GM12878 (cell line): ENCODE measurements at regions not wholly inside any gene's neighbourhood (a gene's known extent, or its start where the extent isn't known, plus 50 kb on each side); places are given as distances from the start of the nearest gene placed in this dataset.

Experiments used
- ATAC-seq: fragments of 200-7000 bp; cut with Tn5 transposase; 3 replicates; pipeline ENCODE4 v1.9.1; 2020; ENCODE audit warnings: mild to moderate bottlenecking, moderate library complexity
- BruUV-seq: library from RNA; stranded (reverse); fragments of 400-500 nt; replicated peaks from 2 replicates; lab custom pipeline; 2021; lab: Mats Ljungman, UMichigan
- CTCF ChIA-PET: fragments of 300-600 bp; sonication (Branson Sonifier 250); formaldehyde crosslinking; extraction: SDS; loops from one replicate; lab custom pipeline; 2021; ENCODE audit warnings: inconsistent platforms; lab: Yijun Ruan, JAX
- POLR2A ChIA-PET: fragments of 350-600 bp; formaldehyde crosslinking; extraction: SDS; loops from one replicate; lab custom pipeline; 2021; ENCODE audit warnings: inconsistent platforms; lab: Charles Lee
- RAD21 ChIA-PET: fragments of 300-600 bp; sonication (Branson Sonifier 250); formaldehyde crosslinking; loops from one replicate; lab custom pipeline; 2023; ENCODE audit warnings: antibody characterized with exemption; ENCODE audit not compliant: unreplicated experiment; lab: Charles Lee
- SMC1A ChIA-PET: fragments of 300-600 bp; sonication (Branson Sonifier 250); formaldehyde crosslinking; loops from one replicate; lab custom pipeline; 2023; ENCODE audit not compliant: unreplicated experiment, uncharacterized antibody; lab: Charles Lee
- DNase-seq: peaks from one replicate; pipeline ENCODE4 v3.0.0-alpha.2; 2011; ENCODE audit warnings: low read depth, low spot score
- FAIRE-seq: peaks from 3 replicates; lab custom pipeline; 2011; peaks lifted over from hg19 to GRCh38; lab: Jason Lieb, UNC
- H2AFZ ChIP-seq: 2 replicates; pipeline ENCODE4 v1.6.0; 2011; ENCODE audit warnings: low read depth, low read length, control low read depth; ENCODE audit not compliant: control insufficient read depth
- H3K27ac ChIP-seq: 2 replicates; pipeline ENCODE4 v1.5.1; 2011; ENCODE audit warnings: control low read depth; ENCODE audit not compliant: control insufficient read depth, insufficient read depth
- H3K27me3 ChIP-seq, 2 experiments: replicated peaks in 1 of 2; 2 replicates each; pipeline versions ENCODE4 v1.6.0 to v1.6.1; 2011; ENCODE audit warnings: low read length in 1 of 2; ENCODE audit not compliant: control insufficient read depth in 2 of 2, insufficient read depth in 2 of 2
- H3K36me3 ChIP-seq, 2 experiments: 2 replicates each; pipeline ENCODE4 v1.5.1; 2011; ENCODE audit warnings: low read length in 1 of 2; ENCODE audit not compliant: control insufficient read depth in 2 of 2, insufficient read depth in 2 of 2
- H3K4me1 ChIP-seq: 2 replicates; pipeline ENCODE4 v1.6.1; 2011; ENCODE audit warnings: mild to moderate bottlenecking, low read length, moderate library complexity, mixed read lengths; ENCODE audit not compliant: control insufficient read depth, insufficient read depth
- H3K4me2 ChIP-seq: 2 replicates; pipeline ENCODE4 v1.6.0; 2011; ENCODE audit warnings: control low read depth; ENCODE audit not compliant: control insufficient read depth, insufficient read depth
- H3K4me3 ChIP-seq: fragments of 200-600 bp; sonication (generic); 2 replicates; pipeline ENCODE4 v1.5.1; 2016
- H3K79me2 ChIP-seq: 2 replicates; pipeline ENCODE4 v1.6.0; 2011; ENCODE audit warnings: low read length; ENCODE audit not compliant: control insufficient read depth, insufficient read depth
- H3K9ac ChIP-seq: 2 replicates; pipeline ENCODE4 v1.8.0; 2011; ENCODE audit warnings: low read length, control low read depth, mixed read lengths; ENCODE audit not compliant: control insufficient read depth, insufficient read depth
- H3K9me3 ChIP-seq: replicated peaks from 3 replicates; pipeline ENCODE4 v1.5.1; 2011; ENCODE audit warnings: mild to moderate bottlenecking, low read length; ENCODE audit not compliant: control insufficient read depth, insufficient read depth
- H4K20me1 ChIP-seq: 2 replicates; pipeline ENCODE4 v1.6.0; 2011; ENCODE audit not compliant: control insufficient read depth, insufficient read depth
- BMI1 ChIP-seq: fragments of 450-650 bp; IDR thresholded peaks from 2 replicates; pipeline ENCODE4 v1.6.1; 2016; ENCODE audit warnings: mild to moderate bottlenecking, moderate library complexity, borderline replicate concordance
- EGR1 ChIP-seq, 2 experiments: IDR thresholded peaks; 1 replicate in 1 of 2; 2 replicates in 1 of 2; pipeline ENCODE4 v1.6.1; 2011 to 2012; ENCODE audit warnings: low read depth in 2 of 2, low read length in 2 of 2, borderline replicate concordance in 1 of 2, mild to moderate bottlenecking in 1 of 2, moderate library complexity in 1 of 2
- MTA2 ChIP-seq: fragments of 450-650 bp; IDR thresholded peaks from 2 replicates; pipeline ENCODE4 v1.6.1; 2016; ENCODE audit warnings: low read depth, mild to moderate bottlenecking, moderate library complexity
- MYC ChIP-seq: IDR thresholded peaks from 2 replicates; pipeline ENCODE4 v1.6.1; 2011; ENCODE audit warnings: mild to moderate bottlenecking, low read length, moderate library complexity, inconsistent platforms; ENCODE audit not compliant: insufficient read depth, insufficient replicate concordance, insufficient read length, severe bottlenecking
- NR2F1 ChIP-seq: fragments of 450-650 bp; conservative IDR thresholded peaks from 2 replicates; pipeline ENCODE4 v1.6.1; 2017; ENCODE audit warnings: mild to moderate bottlenecking
- SIN3A ChIP-seq: IDR thresholded peaks from 2 replicates; pipeline ENCODE4 v1.6.1; 2012; ENCODE audit warnings: low read depth, low read length, improper control_type of control experiment
- SIX5 ChIP-seq: IDR thresholded peaks from 2 replicates; pipeline ENCODE4 v1.6.1; 2011; ENCODE audit warnings: mild to moderate bottlenecking, low read depth, low read length, moderate library complexity; ENCODE audit not compliant: severe bottlenecking
- YY1 ChIP-seq: IDR thresholded peaks from 2 replicates; pipeline ENCODE4 v1.6.1; 2011; ENCODE audit warnings: low read depth, mild to moderate bottlenecking, low read length
- ZNF384 ChIP-seq: IDR thresholded peaks from 2 replicates; pipeline ENCODE4 v1.6.1; 2012; ENCODE audit warnings: low read depth, mild to moderate bottlenecking, low read length, improper control_type of control experiment, borderline replicate concordance
- WGBS: methylation state at CpG from one replicate; pipeline ENCODE4 v1.1.6; 2016; ENCODE audit warnings: low lambda C conversion rate; ENCODE audit not compliant: insufficient replicate concordance, insufficient coverage; ENCODE audit errors: missing lambda C conversion rate; 5-methylcytosine and 5-hydroxymethylcytosine counted together
- in situ Hi-C: fragments of 300-500 bp; cut with MboI; formaldehyde crosslinking; loops from 9 replicates; pipeline ENCODE4 v1.14.3; 2018; ENCODE audit warnings: mixed read lengths
- intact Hi-C: fragments of 100-400 bp; cut with micrococcal nuclease; formaldehyde crosslinking; loops from one replicate; pipeline ENCODE4 v1.14.2; 2022; ENCODE audit not compliant: unreplicated experiment
- TF ChIP-seq, protein P1 (sequence below): fragments of 450-650 bp; formaldehyde crosslinking; IDR thresholded peaks from 2 replicates; pipeline ENCODE4 v1.5.0; 2022; ENCODE audit warnings: mild to moderate bottlenecking, missing genetic modification characterization
- TF ChIP-seq, protein P2 (sequence below): fragments of 450-650 bp; conservative IDR thresholded peaks from 2 replicates; pipeline ENCODE4 v1.6.1; 2017; ENCODE audit warnings: mild to moderate bottlenecking, moderate library complexity
- TF ChIP-seq, protein P3 (sequence below): IDR thresholded peaks from 2 replicates; pipeline ENCODE4 v1.6.1; 2011; ENCODE audit warnings: borderline replicate concordance, low read depth, mild to moderate bottlenecking, moderate library complexity, mixed read lengths, low read length; ENCODE audit not compliant: insufficient read depth; ENCODE audit errors: extremely low read length
- TF ChIP-seq, protein P4 (sequence below): IDR thresholded peaks from 2 replicates; pipeline ENCODE4 v1.6.1; 2011; ENCODE audit warnings: low read depth, low read length, improper control_type of control experiment, borderline replicate concordance

DNA sequence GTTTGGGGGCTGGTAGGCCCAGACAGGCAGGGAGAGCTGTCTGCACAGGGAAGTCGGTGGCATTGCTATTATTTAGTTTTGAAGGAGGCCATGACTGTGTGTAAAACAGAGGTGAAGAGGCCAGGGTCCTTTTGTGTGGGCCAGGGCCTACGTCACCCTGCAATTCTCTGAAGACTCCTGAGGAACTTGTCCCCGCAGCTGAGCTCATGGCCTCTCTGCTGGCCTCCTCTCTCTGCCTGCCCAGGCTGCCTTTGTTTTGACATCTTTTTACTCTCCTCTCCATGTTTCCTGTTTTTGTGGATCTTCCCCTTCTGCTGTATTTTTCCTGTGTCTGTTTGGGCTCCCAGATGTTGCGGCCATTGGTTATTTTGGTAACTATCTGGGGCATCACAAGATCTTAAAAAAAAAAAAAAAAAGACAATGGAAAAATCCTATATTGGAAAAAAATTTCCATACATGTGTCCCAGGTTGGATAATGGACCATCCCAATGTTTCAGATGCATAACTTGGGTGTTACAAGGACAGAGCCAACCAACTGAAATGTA is 280.7 kb downstream of the RPS6KC1 start:
- Histone ChIP-seq H3K9ac (no peak overlapping the region), H3K27ac (no peak overlapping the region), H3K9me3 (no peaks in the 10 kb centered on the region), H3K79me2 (no peaks in the 10 kb centered on the region), H2AFZ (no peak overlapping the region), H3K4me2 (no peak overlapping the region), H3K36me3 (no peaks in the 10 kb centered on the region), H3K4me1 (no peaks in the 10 kb centered on the region), H3K27me3 (no peaks in the 10 kb centered on the region), H3K4me3 (no peak overlapping the region), H4K20me1 (no peaks in the 10 kb centered on the region)
- ChIA-PET RAD21 (no interaction called here), CTCF (no interaction called here), POLR2A (no interaction called here), SMC1A (no interaction called here)
- FAIRE-seq: no peak
- ATAC-seq: no peak
- intact Hi-C loops: no loop called here
- in situ Hi-C loops: no loop called here
- no peak for DNase-seq
- BruUV-seq: no TSS peak
- 47% methylated on average over 4 of the region's 4 CpGs for whole genome bisulfite sequencing
- TF ChIP-seq, protein P1, sequence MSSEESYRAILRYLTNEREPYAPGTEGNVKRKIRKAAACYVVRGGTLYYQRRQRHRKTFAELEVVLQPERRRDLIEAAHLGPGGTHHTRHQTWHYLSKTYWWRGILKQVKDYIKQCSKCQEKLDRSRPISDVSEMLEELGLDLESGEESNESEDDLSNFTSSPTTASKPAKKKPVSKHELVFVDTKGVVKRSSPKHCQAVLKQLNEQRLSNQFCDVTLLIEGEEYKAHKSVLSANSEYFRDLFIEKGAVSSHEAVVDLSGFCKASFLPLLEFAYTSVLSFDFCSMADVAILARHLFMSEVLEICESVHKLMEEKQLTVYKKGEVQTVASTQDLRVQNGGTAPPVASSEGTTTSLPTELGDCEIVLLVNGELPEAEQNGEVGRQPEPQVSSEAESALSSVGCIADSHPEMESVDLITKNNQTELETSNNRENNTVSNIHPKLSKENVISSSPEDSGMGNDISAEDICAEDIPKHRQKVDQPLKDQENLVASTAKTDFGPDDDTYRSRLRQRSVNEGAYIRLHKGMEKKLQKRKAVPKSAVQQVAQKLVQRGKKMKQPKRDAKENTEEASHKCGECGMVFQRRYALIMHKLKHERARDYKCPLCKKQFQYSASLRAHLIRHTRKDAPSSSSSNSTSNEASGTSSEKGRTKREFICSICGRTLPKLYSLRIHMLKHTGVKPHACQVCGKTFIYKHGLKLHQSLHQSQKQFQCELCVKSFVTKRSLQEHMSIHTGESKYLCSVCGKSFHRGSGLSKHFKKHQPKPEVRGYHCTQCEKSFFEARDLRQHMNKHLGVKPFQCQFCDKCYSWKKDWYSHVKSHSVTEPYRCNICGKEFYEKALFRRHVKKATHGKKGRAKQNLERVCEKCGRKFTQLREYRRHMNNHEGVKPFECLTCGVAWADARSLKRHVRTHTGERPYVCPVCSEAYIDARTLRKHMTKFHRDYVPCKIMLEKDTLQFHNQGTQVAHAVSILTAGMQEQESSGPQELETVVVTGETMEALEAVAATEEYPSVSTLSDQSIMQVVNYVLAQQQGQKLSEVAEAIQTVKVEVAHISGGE (CRISPR knock-in tag): no peak
- no peak for TF ChIP-seq EGR1 (IDR thresholded peaks at IDR 0.05; ENCODE audit: borderline replicate concordance in 1 of 2, low read depth in 2 of 2, low read length in 2 of 2)
- no peak for TF ChIP-seq YY1
- TF ChIP-seq ZNF384: no peak
- TF ChIP-seq NR2F1: no peak
- no peak for TF ChIP-seq SIN3A
- TF ChIP-seq, protein P2, sequence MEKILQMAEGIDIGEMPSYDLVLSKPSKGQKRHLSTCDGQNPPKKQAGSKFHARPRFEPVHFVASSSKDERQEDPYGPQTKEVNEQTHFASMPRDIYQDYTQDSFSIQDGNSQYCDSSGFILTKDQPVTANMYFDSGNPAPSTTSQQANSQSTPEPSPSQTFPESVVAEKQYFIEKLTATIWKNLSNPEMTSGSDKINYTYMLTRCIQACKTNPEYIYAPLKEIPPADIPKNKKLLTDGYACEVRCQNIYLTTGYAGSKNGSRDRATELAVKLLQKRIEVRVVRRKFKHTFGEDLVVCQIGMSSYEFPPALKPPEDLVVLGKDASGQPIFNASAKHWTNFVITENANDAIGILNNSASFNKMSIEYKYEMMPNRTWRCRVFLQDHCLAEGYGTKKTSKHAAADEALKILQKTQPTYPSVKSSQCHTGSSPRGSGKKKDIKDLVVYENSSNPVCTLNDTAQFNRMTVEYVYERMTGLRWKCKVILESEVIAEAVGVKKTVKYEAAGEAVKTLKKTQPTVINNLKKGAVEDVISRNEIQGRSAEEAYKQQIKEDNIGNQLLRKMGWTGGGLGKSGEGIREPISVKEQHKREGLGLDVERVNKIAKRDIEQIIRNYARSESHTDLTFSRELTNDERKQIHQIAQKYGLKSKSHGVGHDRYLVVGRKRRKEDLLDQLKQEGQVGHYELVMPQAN: no peak
- no peak for TF ChIP-seq BMI1
- TF ChIP-seq SIX5: no peak
- no peak for TF ChIP-seq MYC
- TF ChIP-seq, protein P3, sequence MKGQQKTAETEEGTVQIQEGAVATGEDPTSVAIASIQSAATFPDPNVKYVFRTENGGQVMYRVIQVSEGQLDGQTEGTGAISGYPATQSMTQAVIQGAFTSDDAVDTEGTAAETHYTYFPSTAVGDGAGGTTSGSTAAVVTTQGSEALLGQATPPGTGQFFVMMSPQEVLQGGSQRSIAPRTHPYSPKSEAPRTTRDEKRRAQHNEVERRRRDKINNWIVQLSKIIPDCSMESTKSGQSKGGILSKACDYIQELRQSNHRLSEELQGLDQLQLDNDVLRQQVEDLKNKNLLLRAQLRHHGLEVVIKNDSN: no peak
- TF ChIP-seq MTA2: no peak
- TF ChIP-seq, protein P4, sequence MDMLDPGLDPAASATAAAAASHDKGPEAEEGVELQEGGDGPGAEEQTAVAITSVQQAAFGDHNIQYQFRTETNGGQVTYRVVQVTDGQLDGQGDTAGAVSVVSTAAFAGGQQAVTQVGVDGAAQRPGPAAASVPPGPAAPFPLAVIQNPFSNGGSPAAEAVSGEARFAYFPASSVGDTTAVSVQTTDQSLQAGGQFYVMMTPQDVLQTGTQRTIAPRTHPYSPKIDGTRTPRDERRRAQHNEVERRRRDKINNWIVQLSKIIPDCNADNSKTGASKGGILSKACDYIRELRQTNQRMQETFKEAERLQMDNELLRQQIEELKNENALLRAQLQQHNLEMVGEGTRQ: no peak
